HEK293 (cell line): ENCODE measurements at regions not wholly inside any gene's neighbourhood (a gene's known extent, or its start where the extent isn't known, plus 50 kb on each side); places are given as distances from the start of the nearest gene placed in this dataset.
A peak's percentile ranks its signal among the peaks of the same experiment; 100 is the strongest.

Source experiments
- BCL11B ChIP-seq: fragments of 450-650 bp; formaldehyde crosslinking; IDR thresholded peaks from 2 replicates; pipeline ENCODE4 v1.5.1; 2016; ENCODE audit warnings: low read depth, missing biosample characterization, missing genetic modification characterization
- CTCF ChIP-seq: fragments of 450-650 bp; formaldehyde crosslinking; IDR thresholded peaks from 2 replicates; pipeline ENCODE4 v1.5.1; 2016; ENCODE audit warnings: missing biosample characterization, missing genetic modification characterization
- INSM2 ChIP-seq: fragments of 450-650 bp; formaldehyde crosslinking; IDR thresholded peaks from 2 replicates; pipeline ENCODE4 v1.5.1; 2016; ENCODE audit warnings: missing biosample characterization, missing genetic modification characterization
- KLF8 ChIP-seq: fragments of 450-650 bp; formaldehyde crosslinking; IDR thresholded peaks from 2 replicates; pipeline ENCODE4 v1.5.1; 2016; ENCODE audit warnings: missing biosample characterization, missing genetic modification characterization
- WT1 ChIP-seq: fragments of 450-650 bp; formaldehyde crosslinking; IDR thresholded peaks from 2 replicates; pipeline ENCODE4 v1.5.1; 2016; ENCODE audit warnings: missing biosample characterization, missing genetic modification characterization
- YY2 ChIP-seq: fragments of 450-650 bp; formaldehyde crosslinking; IDR thresholded peaks from 2 replicates; pipeline ENCODE4 v1.5.1; 2016; ENCODE audit warnings: missing biosample characterization, missing genetic modification characterization
- ZBTB26 ChIP-seq: fragments of 450-650 bp; formaldehyde crosslinking; optimal IDR thresholded peaks from 2 replicates; pipeline ENCODE3; 2016; ENCODE audit warnings: missing biosample characterization, mild to moderate bottlenecking, missing genetic modification characterization
- ZBTB48 ChIP-seq: fragments of 450-650 bp; formaldehyde crosslinking; IDR thresholded peaks from 2 replicates; pipeline ENCODE4 v1.5.1; 2016; ENCODE audit warnings: missing biosample characterization, missing genetic modification characterization
- ZBTB7A ChIP-seq: fragments of 450-650 bp; formaldehyde crosslinking; IDR thresholded peaks from 2 replicates; pipeline ENCODE4 v1.5.1; 2016; ENCODE audit warnings: low read depth, missing biosample characterization, missing genetic modification characterization
- ZFP69B ChIP-seq: fragments of 450-650 bp; formaldehyde crosslinking; IDR thresholded peaks from 2 replicates; pipeline ENCODE4 v1.5.1; 2016; ENCODE audit warnings: missing biosample characterization, missing genetic modification characterization
- ZNF112 ChIP-seq: fragments of 450-650 bp; formaldehyde crosslinking; IDR thresholded peaks from 2 replicates; pipeline ENCODE4 v1.5.0; 2017; ENCODE audit warnings: missing biosample characterization, missing genetic modification characterization
- ZNF140 ChIP-seq: fragments of 450-650 bp; formaldehyde crosslinking; IDR thresholded peaks from 2 replicates; pipeline ENCODE4 v1.5.1; 2016; ENCODE audit warnings: missing biosample characterization, missing genetic modification characterization
- ZNF157 ChIP-seq: fragments of 450-650 bp; formaldehyde crosslinking; IDR thresholded peaks from 2 replicates; pipeline ENCODE4 v1.5.1; 2016; ENCODE audit warnings: missing biosample characterization, missing genetic modification characterization
- ZNF23 ChIP-seq: fragments of 450-650 bp; formaldehyde crosslinking; IDR thresholded peaks from 2 replicates; pipeline ENCODE4 v1.5.1; 2016; ENCODE audit warnings: missing biosample characterization, missing genetic modification characterization, borderline replicate concordance
- ZNF391 ChIP-seq: fragments of 450-650 bp; formaldehyde crosslinking; IDR thresholded peaks from 2 replicates; pipeline ENCODE4 v1.5.1; 2016; ENCODE audit warnings: low read depth, missing biosample characterization, missing genetic modification characterization, borderline replicate concordance
- ZNF394 ChIP-seq: fragments of 450-650 bp; formaldehyde crosslinking; IDR thresholded peaks from 2 replicates; pipeline ENCODE4 v1.5.1; 2016; ENCODE audit warnings: missing biosample characterization, missing genetic modification characterization, mild to moderate bottlenecking, moderate library complexity, borderline replicate concordance
- ZNF555 ChIP-seq: fragments of 450-650 bp; formaldehyde crosslinking; conservative IDR thresholded peaks from 2 replicates; pipeline ENCODE4 v1.5.1; 2017; ENCODE audit warnings: missing biosample characterization, mild to moderate bottlenecking, missing genetic modification characterization, inconsistent platforms
- ZNF571 ChIP-seq: fragments of 450-650 bp; formaldehyde crosslinking; IDR thresholded peaks from 2 replicates; pipeline ENCODE4 v1.5.0; 2017; ENCODE audit warnings: missing biosample characterization, missing genetic modification characterization
- ZNF580 ChIP-seq: fragments of 450-650 bp; formaldehyde crosslinking; IDR thresholded peaks from 2 replicates; pipeline ENCODE4 v1.5.1; 2016; ENCODE audit warnings: missing biosample characterization, missing genetic modification characterization
- ZNF600 ChIP-seq: fragments of 450-650 bp; formaldehyde crosslinking; IDR thresholded peaks from 2 replicates; pipeline ENCODE4 v1.5.1; 2016; ENCODE audit warnings: missing biosample characterization, missing genetic modification characterization
- ZNF610 ChIP-seq: fragments of 450-650 bp; formaldehyde crosslinking; IDR thresholded peaks from 2 replicates; pipeline ENCODE4 v1.5.1; 2016; ENCODE audit warnings: missing biosample characterization, missing genetic modification characterization, borderline replicate concordance
- ZNF707 ChIP-seq: fragments of 450-650 bp; formaldehyde crosslinking; IDR thresholded peaks from 2 replicates; pipeline ENCODE4 v1.5.1; 2016; ENCODE audit warnings: missing biosample characterization, missing genetic modification characterization
- ZSCAN30 ChIP-seq: fragments of 450-650 bp; IDR thresholded peaks from 2 replicates; pipeline ENCODE4 v1.5.1; 2018; ENCODE audit warnings: missing biosample characterization, mild to moderate bottlenecking, missing genetic modification characterization, moderate library complexity
- TF ChIP-seq, protein P1 (sequence below): fragments of 450-650 bp; formaldehyde crosslinking; IDR thresholded peaks from 2 replicates; pipeline ENCODE4 v1.5.1; 2016; ENCODE audit warnings: missing biosample characterization, missing genetic modification characterization, borderline replicate concordance
- TF ChIP-seq, protein P2 (sequence below): fragments of 450-650 bp; IDR thresholded peaks from 2 replicates; pipeline ENCODE4 v1.5.1; 2018; ENCODE audit warnings: missing biosample characterization, missing genetic modification characterization

GRCh38 chr1:93779540-93780165 is 98.0 kb upstream of the BCAR3 start (continued):
- peak; percentile 95 for TF ChIP-seq ZNF600 (tag by site-specific recombination)
- peak; percentile 55 for TF ChIP-seq ZFP69B (tag by site-specific recombination)
- peak; percentile 95; the same call in 1 of the 2 replicates for TF ChIP-seq INSM2
- TF ChIP-seq BCL11B (tag by site-specific recombination): no peak
- TF ChIP-seq, protein P1, sequence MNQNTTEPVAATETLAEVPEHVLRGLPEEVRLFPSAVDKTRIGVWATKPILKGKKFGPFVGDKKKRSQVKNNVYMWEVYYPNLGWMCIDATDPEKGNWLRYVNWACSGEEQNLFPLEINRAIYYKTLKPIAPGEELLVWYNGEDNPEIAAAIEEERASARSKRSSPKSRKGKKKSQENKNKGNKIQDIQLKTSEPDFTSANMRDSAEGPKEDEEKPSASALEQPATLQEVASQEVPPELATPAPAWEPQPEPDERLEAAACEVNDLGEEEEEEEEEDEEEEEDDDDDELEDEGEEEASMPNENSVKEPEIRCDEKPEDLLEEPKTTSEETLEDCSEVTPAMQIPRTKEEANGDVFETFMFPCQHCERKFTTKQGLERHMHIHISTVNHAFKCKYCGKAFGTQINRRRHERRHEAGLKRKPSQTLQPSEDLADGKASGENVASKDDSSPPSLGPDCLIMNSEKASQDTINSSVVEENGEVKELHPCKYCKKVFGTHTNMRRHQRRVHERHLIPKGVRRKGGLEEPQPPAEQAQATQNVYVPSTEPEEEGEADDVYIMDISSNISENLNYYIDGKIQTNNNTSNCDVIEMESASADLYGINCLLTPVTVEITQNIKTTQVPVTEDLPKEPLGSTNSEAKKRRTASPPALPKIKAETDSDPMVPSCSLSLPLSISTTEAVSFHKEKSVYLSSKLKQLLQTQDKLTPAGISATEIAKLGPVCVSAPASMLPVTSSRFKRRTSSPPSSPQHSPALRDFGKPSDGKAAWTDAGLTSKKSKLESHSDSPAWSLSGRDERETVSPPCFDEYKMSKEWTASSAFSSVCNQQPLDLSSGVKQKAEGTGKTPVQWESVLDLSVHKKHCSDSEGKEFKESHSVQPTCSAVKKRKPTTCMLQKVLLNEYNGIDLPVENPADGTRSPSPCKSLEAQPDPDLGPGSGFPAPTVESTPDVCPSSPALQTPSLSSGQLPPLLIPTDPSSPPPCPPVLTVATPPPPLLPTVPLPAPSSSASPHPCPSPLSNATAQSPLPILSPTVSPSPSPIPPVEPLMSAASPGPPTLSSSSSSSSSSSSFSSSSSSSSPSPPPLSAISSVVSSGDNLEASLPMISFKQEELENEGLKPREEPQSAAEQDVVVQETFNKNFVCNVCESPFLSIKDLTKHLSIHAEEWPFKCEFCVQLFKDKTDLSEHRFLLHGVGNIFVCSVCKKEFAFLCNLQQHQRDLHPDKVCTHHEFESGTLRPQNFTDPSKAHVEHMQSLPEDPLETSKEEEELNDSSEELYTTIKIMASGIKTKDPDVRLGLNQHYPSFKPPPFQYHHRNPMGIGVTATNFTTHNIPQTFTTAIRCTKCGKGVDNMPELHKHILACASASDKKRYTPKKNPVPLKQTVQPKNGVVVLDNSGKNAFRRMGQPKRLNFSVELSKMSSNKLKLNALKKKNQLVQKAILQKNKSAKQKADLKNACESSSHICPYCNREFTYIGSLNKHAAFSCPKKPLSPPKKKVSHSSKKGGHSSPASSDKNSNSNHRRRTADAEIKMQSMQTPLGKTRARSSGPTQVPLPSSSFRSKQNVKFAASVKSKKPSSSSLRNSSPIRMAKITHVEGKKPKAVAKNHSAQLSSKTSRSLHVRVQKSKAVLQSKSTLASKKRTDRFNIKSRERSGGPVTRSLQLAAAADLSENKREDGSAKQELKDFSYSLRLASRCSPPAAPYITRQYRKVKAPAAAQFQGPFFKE (tag by site-specific recombination): no peak
- 0 out of 2 replicates have a peak, but pooled peaks have one; percentile 54 for TF ChIP-seq KLF8 (tag by site-specific recombination)
- no peak for TF ChIP-seq ZNF157 (tag by site-specific recombination)
- TF ChIP-seq ZBTB48 (tag by site-specific recombination): peak; percentile 78; the same call in 1 of the 2 replicates
- TF ChIP-seq ZNF112 (tag by site-specific recombination): no peak
- TF ChIP-seq ZNF707 (tag by site-specific recombination): no peak
- TF ChIP-seq ZNF555: no peak
- no peak for TF ChIP-seq ZNF140
- 0 out of 2 replicates have a peak, but pooled peaks have one; percentile 41 for TF ChIP-seq ZNF580 (tag by site-specific recombination)
- 0 out of 2 replicates have a peak, but pooled peaks have one; percentile 30 for TF ChIP-seq ZNF610 (tag by site-specific recombination)
- peak; percentile 83; the same call in 1 of the 2 replicates for TF ChIP-seq ZNF391 (tag by site-specific recombination)
- TF ChIP-seq, protein P2, sequence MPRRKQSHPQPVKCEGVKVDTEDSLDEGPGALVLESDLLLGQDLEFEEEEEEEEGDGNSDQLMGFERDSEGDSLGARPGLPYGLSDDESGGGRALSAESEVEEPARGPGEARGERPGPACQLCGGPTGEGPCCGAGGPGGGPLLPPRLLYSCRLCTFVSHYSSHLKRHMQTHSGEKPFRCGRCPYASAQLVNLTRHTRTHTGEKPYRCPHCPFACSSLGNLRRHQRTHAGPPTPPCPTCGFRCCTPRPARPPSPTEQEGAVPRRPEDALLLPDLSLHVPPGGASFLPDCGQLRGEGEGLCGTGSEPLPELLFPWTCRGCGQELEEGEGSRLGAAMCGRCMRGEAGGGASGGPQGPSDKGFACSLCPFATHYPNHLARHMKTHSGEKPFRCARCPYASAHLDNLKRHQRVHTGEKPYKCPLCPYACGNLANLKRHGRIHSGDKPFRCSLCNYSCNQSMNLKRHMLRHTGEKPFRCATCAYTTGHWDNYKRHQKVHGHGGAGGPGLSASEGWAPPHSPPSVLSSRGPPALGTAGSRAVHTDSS: no peak
- no peak for TF ChIP-seq ZBTB7A (tag by site-specific recombination)
- peak; percentile 89 for TF ChIP-seq WT1 (tag by site-specific recombination)
- no peak for TF ChIP-seq ZNF23
- no peak for TF ChIP-seq CTCF (tag by site-specific recombination)
- no peak for TF ChIP-seq ZNF571 (tag by site-specific recombination)
- no peak for TF ChIP-seq YY2 (tag by site-specific recombination)
- peak; percentile 85 for TF ChIP-seq ZNF394
- 0 out of 2 replicates have a peak, but pooled peaks have one; percentile 36 for TF ChIP-seq ZSCAN30 (tag by site-specific recombination)
- peak; percentile 19 for TF ChIP-seq ZBTB26 (tag by site-specific recombination)
